HG02884 (cell line): ENCODE measurements at regions not wholly inside any gene's neighbourhood (a gene's known extent, or its start where the extent isn't known, plus 50 kb on each side); places are given as distances from the start of the nearest gene placed in this dataset.

Experiments used
- ATAC-seq: cut with Tn5 transposase; IDR thresholded peaks from one replicate; pipeline ENCODE4 v1.9.1; 2021; ENCODE audit warnings: mild to moderate bottlenecking, moderate library complexity; ENCODE audit not compliant: unreplicated experiment

- ATAC-seq, result no peak
Observed at GRCh38 chrX:149275836-149276235, 229.3 kb downstream of the IDS start.

DNA sequence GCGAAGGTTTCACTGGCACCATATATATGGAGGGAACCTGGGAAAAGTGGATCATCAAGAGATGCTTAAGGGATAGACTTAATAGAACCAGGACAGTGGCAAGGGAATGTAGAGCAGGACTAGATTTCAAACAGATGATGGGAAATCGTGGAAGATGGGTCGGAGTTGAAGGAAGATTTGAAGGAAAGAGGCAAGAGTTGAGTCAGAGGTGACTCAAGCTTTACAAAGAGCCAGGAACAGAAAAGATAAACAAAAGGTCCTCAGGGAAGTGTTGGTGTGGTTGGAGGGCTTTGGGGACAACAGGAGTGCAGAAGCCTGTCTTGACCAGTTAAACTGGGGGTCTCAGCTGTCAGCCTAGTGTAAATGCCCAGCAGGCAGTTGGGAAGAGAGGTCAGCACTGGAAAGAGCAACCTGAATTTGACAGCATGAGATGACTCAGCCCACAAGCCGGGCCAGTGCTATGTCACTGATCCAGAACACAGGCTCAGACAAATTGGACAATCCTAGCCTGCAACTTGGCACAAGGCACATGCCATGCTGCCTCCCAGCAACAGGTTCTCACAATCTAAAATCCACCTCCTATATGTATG lies 230.5 kb downstream of the IDS start:
- ATAC-seq, result no peak

- no peak for ATAC-seq
Observed at GRCh38 chrX:149272690-149273463, 232.2 kb downstream of the IDS start.

DNA sequence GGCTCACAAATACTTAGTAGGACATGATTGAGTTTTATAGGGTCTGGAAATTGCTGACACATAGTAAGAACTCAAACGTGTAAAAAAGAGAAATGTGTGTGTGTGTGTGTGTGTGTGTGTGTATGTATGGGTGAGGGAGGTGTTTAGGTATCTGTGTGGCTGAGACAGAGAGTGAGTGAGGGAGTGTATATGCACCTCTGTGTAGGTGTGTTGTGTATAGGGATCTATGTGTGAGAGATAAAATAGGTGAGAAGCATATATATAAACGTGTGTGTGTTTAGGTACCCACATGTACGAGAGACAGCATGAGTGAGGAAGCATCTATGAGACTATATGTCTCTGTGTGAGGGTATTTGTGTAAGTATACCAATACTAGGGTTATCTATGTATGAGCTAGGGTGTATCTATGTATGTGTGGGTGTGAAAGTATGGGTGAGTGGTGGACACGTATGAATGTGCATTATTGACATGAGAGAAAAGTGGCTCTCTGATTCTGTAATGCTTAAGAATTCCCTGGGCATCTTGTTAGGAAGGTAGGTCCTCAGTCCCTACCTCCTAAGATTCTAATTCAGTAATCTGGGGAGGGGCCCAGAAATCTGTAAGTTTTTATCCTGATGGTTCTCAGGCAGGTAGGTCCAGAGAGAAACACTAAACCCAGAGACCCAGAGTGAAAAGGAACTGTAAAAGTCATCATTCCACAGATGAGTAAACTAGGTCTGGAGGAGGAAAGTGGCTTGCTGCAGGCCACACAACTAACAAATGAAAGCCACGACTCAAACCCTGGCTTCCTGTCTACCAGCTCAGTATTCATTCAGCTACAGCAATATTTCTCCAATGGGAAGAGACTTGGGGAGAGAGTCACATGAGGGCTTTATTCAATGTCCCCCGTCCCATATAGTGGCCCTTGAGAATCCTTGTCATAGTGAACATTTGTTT lies 237.0 kb downstream of the IDS start:
- peak; percentile 70 for ATAC-seq

- ATAC-seq, result no peak
Observed at GRCh38 chrX:149262086-149262485, 243.0 kb downstream of the IDS start.

DNA sequence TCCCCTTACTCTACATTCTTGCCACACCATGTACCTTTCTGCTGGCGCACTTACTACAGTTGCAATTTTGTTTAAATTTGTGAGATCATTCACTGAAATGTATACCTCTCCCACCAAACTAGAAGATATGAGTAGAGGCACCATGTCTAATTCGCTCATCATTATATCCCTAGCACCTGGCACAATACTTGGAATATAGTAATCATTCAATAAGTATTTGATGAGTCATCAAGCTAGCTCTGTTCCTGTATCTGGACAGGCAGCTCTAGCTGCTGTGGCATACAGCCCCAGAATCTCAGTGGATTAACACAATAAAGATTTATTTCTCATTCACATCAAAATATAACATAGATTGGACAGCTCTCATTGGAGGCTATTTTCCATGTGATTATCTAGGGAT lies 245.9 kb downstream of the IDS start:
- ATAC-seq, result no peak

DNA sequence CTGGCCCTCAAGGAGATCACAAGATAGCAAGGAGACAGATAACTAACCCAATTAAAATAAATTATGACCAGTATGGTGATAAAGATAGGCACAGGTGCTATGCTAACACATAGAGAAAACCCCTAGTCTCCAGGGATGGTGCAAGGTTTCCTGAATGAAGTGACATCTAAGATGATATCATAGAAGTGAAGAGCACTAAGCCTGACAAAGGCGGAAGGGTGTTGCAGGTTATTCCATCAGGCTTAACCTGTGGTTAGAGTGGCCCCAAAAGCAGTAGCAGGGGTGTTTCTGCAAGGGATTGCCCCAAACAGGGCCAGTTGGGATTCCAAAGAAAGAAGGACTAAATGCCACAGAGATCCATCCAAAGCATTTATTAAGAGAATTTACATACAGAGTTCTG lies 249.2 kb downstream of the IDS start:
- no peak for ATAC-seq

GRCh38 chrX:149248073-149248625 lies 257.0 kb downstream of the IDS start:
- ATAC-seq, result no peak

GRCh38 chrX:149230689-149231088 lies 274.4 kb downstream of the IDS start:
- no peak for ATAC-seq

- no peak for ATAC-seq
Observed at GRCh38 chrX:149223854-149224253, 281.3 kb downstream of the IDS start.

- ATAC-seq, result no peak
Observed at GRCh38 chrX:149222040-149222439, 283.1 kb downstream of the IDS start.

DNA sequence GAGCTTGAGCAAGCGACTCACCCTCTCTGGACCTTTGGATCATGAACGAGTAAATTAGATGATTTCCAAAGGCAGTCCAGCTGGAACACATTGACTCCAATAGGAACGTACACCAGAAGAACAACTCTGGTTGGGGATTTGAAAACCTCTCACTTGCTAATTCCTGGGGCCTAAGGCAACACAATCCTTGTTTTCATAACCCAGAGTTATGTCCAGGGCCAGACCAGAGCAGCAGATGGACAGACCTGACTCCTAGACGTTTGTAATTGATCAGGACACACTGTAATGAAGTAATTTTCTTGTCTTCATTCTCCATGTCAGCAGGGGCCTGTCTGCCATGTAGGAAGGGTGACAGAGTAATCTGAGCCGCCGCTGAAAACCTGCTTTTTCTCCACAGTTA lies 283.9 kb downstream of the IDS start:
- no peak for ATAC-seq

DNA sequence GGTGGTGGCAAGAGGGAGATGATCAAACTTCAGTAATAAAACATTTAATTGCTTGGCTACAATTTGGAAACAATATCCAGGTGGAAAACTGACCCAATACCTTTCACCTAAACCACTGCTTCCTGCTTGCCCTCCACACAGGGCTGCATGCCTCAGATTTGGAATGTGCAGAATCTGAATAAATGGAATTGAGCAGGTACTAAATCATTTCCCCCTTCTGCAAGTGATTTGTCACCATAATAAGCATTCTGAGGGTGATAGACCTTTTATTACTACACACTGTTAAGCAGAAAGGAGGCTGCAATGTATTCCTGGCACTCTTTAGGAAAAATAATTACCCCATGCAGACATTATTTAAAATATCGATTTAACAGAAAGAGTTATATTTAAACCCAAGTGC lies 291.8 kb downstream of the IDS start:
- ATAC-seq, result no peak

GRCh38 chrX:149208307-149208706 lies 296.8 kb downstream of the IDS start:
- ATAC-seq, result no peak

DNA sequence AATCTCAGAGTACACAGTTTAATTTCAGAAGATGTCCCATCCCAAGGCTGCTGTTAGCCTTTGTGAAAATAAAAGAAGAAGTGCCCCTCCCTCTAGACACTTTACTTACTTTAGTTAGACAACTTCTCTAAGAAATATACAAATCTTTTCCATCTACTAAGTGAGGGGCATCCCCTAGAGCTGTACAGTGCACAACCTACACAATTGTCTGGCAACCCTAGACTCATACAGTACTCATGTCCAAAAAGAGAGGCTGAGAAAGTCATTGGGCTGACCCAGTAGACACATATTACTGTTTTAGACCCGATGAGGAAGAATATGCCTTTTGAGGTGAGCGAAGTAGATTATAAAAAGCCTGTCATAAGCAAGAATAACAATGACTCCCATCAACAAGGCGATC lies 297.6 kb downstream of the IDS start:
- ATAC-seq, result no peak

DNA sequence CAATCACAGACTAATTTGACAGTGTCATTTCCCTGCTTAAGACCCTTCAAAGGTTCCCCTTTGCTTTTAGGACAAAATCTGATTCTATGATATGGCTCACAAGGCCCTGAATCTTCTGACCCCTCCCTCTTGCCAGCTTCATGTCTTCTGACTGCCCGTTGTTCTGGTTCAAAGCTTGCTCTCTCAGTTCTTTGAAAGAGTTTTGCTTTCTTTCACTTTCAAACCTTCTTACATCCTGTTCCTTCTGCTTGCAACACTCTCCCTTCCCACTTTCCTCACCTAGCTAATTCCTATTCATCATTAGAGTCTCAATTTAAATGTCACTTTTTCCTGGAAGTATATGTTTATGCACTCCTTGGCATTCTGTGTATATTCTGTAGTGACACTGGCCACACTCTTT lies 299.2 kb downstream of the IDS start:
- peak; percentile 51 for ATAC-seq

GRCh38 chrX:149205081-149205480 lies 300.0 kb downstream of the IDS start:
- no peak for ATAC-seq

DNA sequence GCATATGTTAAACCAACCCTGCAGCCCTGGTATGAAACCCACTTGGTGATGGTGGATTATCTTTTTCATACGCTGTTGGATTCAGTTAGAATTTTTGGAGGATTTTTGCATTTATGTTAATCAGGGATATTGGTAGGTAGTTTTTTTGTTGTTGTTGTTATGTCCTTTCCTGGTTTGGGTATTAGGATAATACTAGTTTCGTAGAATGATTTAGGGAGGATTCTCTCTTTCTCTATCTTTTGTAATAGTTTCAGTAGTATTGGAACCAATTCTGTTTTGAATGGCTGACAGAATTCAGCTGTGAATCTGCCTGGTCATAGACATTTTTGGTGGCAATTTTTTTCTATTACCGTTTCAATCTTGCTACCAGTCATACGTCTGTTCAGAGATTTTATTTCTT lies 305.4 kb downstream of the IDS start:
- no peak for ATAC-seq

DNA sequence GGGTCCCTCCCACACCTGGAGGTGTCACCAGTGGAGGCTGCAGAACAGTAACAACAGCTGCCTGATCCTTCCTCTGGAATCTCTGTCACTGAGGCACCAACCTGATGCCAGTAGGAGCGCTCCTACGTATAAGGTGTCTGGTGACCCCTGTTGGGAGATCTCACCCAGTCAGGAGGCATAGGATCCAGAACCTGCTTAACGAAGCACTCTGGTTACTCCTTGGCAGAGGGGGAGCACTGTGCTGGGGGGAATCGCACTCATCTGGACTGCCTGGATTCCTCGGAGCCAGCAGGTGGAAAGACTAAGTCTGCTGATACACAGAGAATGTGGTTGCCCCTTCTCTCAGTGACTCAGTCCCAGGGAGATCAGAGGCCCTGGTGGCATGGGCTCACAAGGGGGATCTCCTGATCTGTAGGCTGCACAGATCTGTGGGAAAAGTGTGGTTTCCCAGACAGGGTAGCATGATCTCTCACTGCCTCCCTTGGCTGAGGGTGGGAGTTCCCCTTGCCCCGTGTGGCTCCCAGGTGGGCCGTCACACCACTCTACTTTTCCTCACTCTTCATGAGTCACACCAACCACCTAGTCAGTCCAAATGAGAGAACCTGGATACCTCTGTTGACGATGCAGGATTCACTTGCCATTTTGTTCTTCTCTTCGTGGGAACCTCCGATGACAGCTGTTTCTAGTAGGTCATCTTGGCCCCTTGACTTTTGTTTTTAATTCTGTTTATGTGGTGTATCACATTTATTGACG lies 305.9 kb downstream of the IDS start:
- peak; percentile 72 for ATAC-seq

DNA sequence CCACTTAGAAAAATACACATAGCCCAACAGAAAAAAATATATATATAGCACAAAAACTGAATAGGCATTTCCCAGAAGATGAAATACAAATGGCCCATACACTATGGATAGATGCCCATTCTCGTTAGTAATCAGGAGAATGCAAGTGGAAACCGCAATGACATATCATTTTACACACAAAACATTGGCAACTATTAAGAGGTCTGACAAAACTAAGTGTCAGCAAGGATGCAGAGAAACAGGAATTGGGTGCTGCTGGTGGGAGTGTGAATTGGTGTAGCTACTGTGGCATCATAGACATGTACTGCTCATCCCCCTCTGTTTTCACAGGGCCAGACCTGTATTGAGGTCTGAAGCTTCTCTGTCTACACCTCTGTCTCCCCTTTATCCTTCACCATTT lies 320.0 kb downstream of the IDS start:
- ATAC-seq, result no peak
